ENCODE measurements at regions not wholly inside any gene's neighbourhood (a gene's known extent, or its start where the extent isn't known, plus 50 kb on each side); places are given as distances from the start of the nearest gene placed in this dataset.

DNA sequence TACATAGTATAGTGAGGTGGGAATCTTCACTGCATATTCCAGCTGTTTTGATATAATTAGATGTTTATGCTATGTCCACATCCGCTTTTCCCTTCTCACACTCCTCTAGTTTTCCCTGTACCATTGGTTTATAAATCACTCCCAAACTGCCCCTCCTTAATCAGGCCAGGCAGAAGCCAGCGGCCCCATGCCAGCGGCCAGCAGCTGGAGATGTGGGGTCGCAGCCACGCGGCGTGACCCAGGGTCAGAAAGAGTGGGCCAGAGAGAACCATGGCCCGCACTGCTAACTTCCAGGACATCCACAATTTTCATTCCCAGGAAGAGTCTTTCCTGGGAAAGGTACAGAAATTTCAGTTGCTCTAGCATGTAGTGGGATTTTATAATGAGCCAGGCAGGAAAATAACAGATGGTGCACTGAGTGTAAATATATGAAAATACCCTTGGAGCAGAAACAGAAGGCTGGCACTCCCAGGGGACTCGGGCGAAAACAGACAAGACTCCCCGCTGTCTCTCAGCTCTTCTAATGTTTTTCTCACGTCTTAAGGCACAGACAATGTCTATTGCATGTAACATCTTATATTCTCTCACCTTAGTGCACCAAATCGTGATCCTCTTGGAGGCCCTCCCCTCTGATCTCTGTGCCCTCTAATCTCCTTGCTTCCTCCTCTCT is 145.9 kb upstream of the ZFP42 start:
- TF ChIP-seq, protein P1, sequence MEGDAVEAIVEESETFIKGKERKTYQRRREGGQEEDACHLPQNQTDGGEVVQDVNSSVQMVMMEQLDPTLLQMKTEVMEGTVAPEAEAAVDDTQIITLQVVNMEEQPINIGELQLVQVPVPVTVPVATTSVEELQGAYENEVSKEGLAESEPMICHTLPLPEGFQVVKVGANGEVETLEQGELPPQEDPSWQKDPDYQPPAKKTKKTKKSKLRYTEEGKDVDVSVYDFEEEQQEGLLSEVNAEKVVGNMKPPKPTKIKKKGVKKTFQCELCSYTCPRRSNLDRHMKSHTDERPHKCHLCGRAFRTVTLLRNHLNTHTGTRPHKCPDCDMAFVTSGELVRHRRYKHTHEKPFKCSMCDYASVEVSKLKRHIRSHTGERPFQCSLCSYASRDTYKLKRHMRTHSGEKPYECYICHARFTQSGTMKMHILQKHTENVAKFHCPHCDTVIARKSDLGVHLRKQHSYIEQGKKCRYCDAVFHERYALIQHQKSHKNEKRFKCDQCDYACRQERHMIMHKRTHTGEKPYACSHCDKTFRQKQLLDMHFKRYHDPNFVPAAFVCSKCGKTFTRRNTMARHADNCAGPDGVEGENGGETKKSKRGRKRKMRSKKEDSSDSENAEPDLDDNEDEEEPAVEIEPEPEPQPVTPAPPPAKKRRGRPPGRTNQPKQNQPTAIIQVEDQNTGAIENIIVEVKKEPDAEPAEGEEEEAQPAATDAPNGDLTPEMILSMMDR (IDR thresholded peaks at IDR 0.05; ENCODE audit: poor library complexity) = no peak
- TF ChIP-seq EZH2 (IDR thresholded peaks at IDR 0.05; ENCODE audit: borderline replicate concordance) = no peak

Measured in hepatocyte (in vitro differentiated cells).